HG03565 (cell line): ENCODE measurements at regions not wholly inside any gene's neighbourhood (a gene's known extent, or its start where the extent isn't known, plus 50 kb on each side); places are given as distances from the start of the nearest gene placed in this dataset.

ENCODE experiments used
- ATAC-seq: cut with Tn5 transposase; IDR thresholded peaks from one replicate; pipeline ENCODE4 v1.9.1; 2021; ENCODE audit warnings: mild to moderate bottlenecking, moderate library complexity; ENCODE audit not compliant: unreplicated experiment

GRCh38 chr7:115719963-115720362 lies 310.6 kb downstream of the TFEC start:
- ATAC-seq, result no peak

GRCh38 chr7:115709664-115710063 lies 320.9 kb downstream of the TFEC start:
- ATAC-seq, result no peak

GRCh38 chr7:115708013-115708341 lies 322.6 kb downstream of the TFEC start:
- ATAC-seq, result no peak

- ATAC-seq, result no peak
Measured at GRCh38 chr7:115707258-115708012, 323.1 kb downstream of the TFEC start.

- no peak for ATAC-seq
Measured at GRCh38 chr7:115704884-115705283, 325.7 kb downstream of the TFEC start.

- no peak for ATAC-seq
Measured at GRCh38 chr7:115701141-115701540, 329.4 kb downstream of the TFEC start.

- no peak for ATAC-seq
Measured at GRCh38 chr7:115694424-115694823, 336.1 kb downstream of the TFEC start.

GRCh38 chr7:115693779-115694178 lies 336.8 kb downstream of the TFEC start:
- ATAC-seq, result peak; percentile 56

- ATAC-seq, result no peak
Measured at GRCh38 chr7:115689941-115690340, 340.6 kb downstream of the TFEC start.

GRCh38 chr7:115683093-115683492 lies 347.5 kb downstream of the TFEC start:
- ATAC-seq, result no peak

- peak; percentile 59 for ATAC-seq
Measured at GRCh38 chr7:115682507-115682906, 348.1 kb downstream of the TFEC start.

- no peak for ATAC-seq
Measured at GRCh38 chr7:115680921-115681320, 349.6 kb downstream of the TFEC start.

- ATAC-seq, result peak; percentile 67
Measured at GRCh38 chr7:115679976-115680375, 350.6 kb downstream of the TFEC start.

- ATAC-seq, result no peak
Measured at GRCh38 chr7:115679423-115679822, 351.1 kb downstream of the TFEC start.

- ATAC-seq, result no peak
Measured at GRCh38 chr7:115678086-115678982, 352.2 kb downstream of the TFEC start.

- ATAC-seq, result no peak
Measured at GRCh38 chr7:115676707-115677106, 353.9 kb downstream of the TFEC start.

GRCh38 chr7:115676080-115676479 lies 354.5 kb downstream of the TFEC start:
- no peak for ATAC-seq

- ATAC-seq, result no peak
Measured at GRCh38 chr7:115674467-115675024, 356.0 kb downstream of the TFEC start.

GRCh38 chr7:115672024-115672423 lies 358.5 kb downstream of the TFEC start:
- no peak for ATAC-seq

- ATAC-seq, result no peak
Measured at GRCh38 chr7:115662676-115663075, 367.9 kb downstream of the TFEC start.

GRCh38 chr7:115662120-115662519 lies 368.4 kb downstream of the TFEC start:
- ATAC-seq, result no peak

- ATAC-seq, result no peak
Measured at GRCh38 chr7:115658223-115658622, 372.3 kb downstream of the TFEC start.
